OCI-LY3 (cell line): ENCODE measurements at regions not wholly inside any gene's neighbourhood (a gene's known extent, or its start where the extent isn't known, plus 50 kb on each side); places are given as distances from the start of the nearest gene placed in this dataset.

ENCODE experiments used
- H2AFZ ChIP-seq: fragments of 200-600, 300-600 bp; shearing (Covaris generic); 2 replicates; pipeline ENCODE4 v1.6.0; 2014; ENCODE audit warnings: antibody characterized with exemption, low read depth, low read length
- H3K27ac ChIP-seq: fragments of 200-600, 300-600 bp; sonication (generic); 2 replicates; pipeline ENCODE4 v1.5.1; 2014; ENCODE audit warnings: mild to moderate bottlenecking, low read length, moderate library complexity, mixed read lengths
- H3K27me3 ChIP-seq: fragments of 200-600, 300-600 bp; sonication (generic); 2 replicates; pipeline ENCODE4 v1.6.1; 2014; ENCODE audit warnings: low read depth, low read length, mixed read lengths
- H3K36me3 ChIP-seq: fragments of 200-600, 300-600 bp; sonication (generic); replicated peaks from 2 replicates; pipeline ENCODE3; 2014; ENCODE audit warnings: low read depth, low read length, mixed read lengths
- H3K4me1 ChIP-seq: fragments of 300-600, 200-600 bp; sonication (generic); 2 replicates; pipeline ENCODE4 v1.6.1; 2014; ENCODE audit warnings: low read length, mixed read lengths
- H3K4me2 ChIP-seq: fragments of 200-600, 300-600 bp; sonication (generic); 2 replicates; pipeline ENCODE4 v1.6.1; 2014; ENCODE audit warnings: low read length, mixed read lengths
- H3K4me3 ChIP-seq: fragments of 300-600, 200-600 bp; sonication (generic); 2 replicates; pipeline ENCODE4 v1.5.1; 2014; ENCODE audit warnings: antibody characterized with exemption, mild to moderate bottlenecking, low read length, moderate library complexity
- H3K79me2 ChIP-seq: fragments of 300-600, 200-600 bp; shearing (Covaris generic); 2 replicates; pipeline ENCODE4 v1.6.1; 2014; ENCODE audit warnings: mild to moderate bottlenecking, low read length, mixed read lengths
- H3K9ac ChIP-seq: fragments of 300-600, 200-600 bp; shearing (Covaris generic); 2 replicates; pipeline ENCODE4 v1.6.0; 2014; ENCODE audit warnings: mild to moderate bottlenecking, low read length, moderate library complexity
- H3K9me3 ChIP-seq: fragments of 200-600, 300-600 bp; shearing (Covaris generic); 2 replicates; pipeline ENCODE4 v1.6.1; 2014; ENCODE audit warnings: low read length, mixed read lengths; ENCODE audit not compliant: insufficient read depth
- H4K20me1 ChIP-seq: fragments of 200-600, 300-600 bp; sonication (generic); 2 replicates; pipeline ENCODE4 v1.6.1; 2016; ENCODE audit warnings: low read length, mixed read lengths; ENCODE audit not compliant: insufficient read depth
- CTCF ChIP-seq: fragments of 200-600, 300-600 bp; sonication (generic); IDR thresholded peaks from 2 replicates; pipeline ENCODE4 v1.5.1; 2014; ENCODE audit warnings: antibody characterized with exemption, low read length, low read depth
- EZH2phosphoT487 ChIP-seq: fragments of 200-600 bp; shearing (Covaris generic); IDR thresholded peaks from 2 replicates; pipeline ENCODE4 v1.6.1; 2018; ENCODE audit warnings: antibody characterized with exemption, mixed run types, low read depth

- Histone ChIP-seq H3K9ac (no peak overlapping the region), H3K4me1 (peaks cover 6% of the 10 kb centered on the region; the same call in 1 of the 2 replicates), H4K20me1 (no peaks in the 10 kb centered on the region), H3K27me3 (no peaks in the 10 kb centered on the region), H3K4me2 (no peak overlapping the region), H3K9me3 (no peaks in the 10 kb centered on the region), H3K27ac (no peak overlapping the region), H3K4me3 (no peak overlapping the region), H3K79me2 (no peaks in the 10 kb centered on the region), H2AFZ (no peak overlapping the region), H3K36me3 (no peaks in the 10 kb centered on the region)
- TF ChIP-seq CTCF (no peak), EZH2phosphoT487 (no peak)
These were observed 716.6 kb downstream of the BCL11B start for GRCh38 chr14:98555440-98555839.

GRCh38 chr14:98564006-98564405 lies 708.0 kb downstream of the BCL11B start:
- Histone ChIP-seq H2AFZ (no peak overlapping the region), H3K9me3 (no peaks in the 10 kb centered on the region), H3K9ac (no peak overlapping the region), H4K20me1 (no peaks in the 10 kb centered on the region), H3K27me3 (no peaks in the 10 kb centered on the region), H3K27ac (no peak overlapping the region), H3K4me3 (no peak overlapping the region), H3K4me2 (no peak overlapping the region), H3K36me3 (no peaks in the 10 kb centered on the region), H3K79me2 (no peaks in the 10 kb centered on the region), H3K4me1 (peaks cover 13% of the 10 kb centered on the region; the same call in 1 of the 2 replicates)
- no peak for TF ChIP-seq CTCF
- no peak for TF ChIP-seq EZH2phosphoT487

- H4K20me1 ChIP-seq = no peaks in the 10 kb centered on the region
- no peaks in the 10 kb centered on the region for H3K36me3 ChIP-seq
- H3K4me2 ChIP-seq = no peak overlapping the region
- no peak overlapping the region for H3K4me3 ChIP-seq
- H3K27me3 ChIP-seq = no peaks in the 10 kb centered on the region
- no peak overlapping the region for H2AFZ ChIP-seq
- no peak overlapping the region for H3K9ac ChIP-seq
- no peaks in the 10 kb centered on the region for H3K79me2 ChIP-seq
- H3K27ac ChIP-seq = no peak overlapping the region
- peaks cover 13% of the 10 kb centered on the region; the same call in 1 of the 2 replicates for H3K4me1 ChIP-seq
- TF ChIP-seq CTCF (no peak), EZH2phosphoT487 (no peak)
- no peaks in the 10 kb centered on the region for H3K9me3 ChIP-seq
These were observed 707.5 kb downstream of the BCL11B start for GRCh38 chr14:98564541-98564940.

- H3K27me3 ChIP-seq = no peaks in the 10 kb centered on the region
- H3K79me2 ChIP-seq = no peaks in the 10 kb centered on the region
- H3K9ac ChIP-seq = no peak overlapping the region
- no peaks in the 10 kb centered on the region for H3K4me1 ChIP-seq
- TF ChIP-seq EZH2phosphoT487 (no peak), CTCF (no peak)
- no peak overlapping the region for H3K27ac ChIP-seq
- no peak overlapping the region for H3K4me3 ChIP-seq
- H3K9me3 ChIP-seq = no peaks in the 10 kb centered on the region
- no peak overlapping the region for H2AFZ ChIP-seq
- no peaks in the 10 kb centered on the region for H3K36me3 ChIP-seq
- H4K20me1 ChIP-seq = no peaks in the 10 kb centered on the region
- no peak overlapping the region for H3K4me2 ChIP-seq
These were observed 700.9 kb downstream of the BCL11B start for GRCh38 chr14:98571104-98571503.
